SIG-M5 (cell line): ENCODE measurements at regions not wholly inside any gene's neighbourhood (a gene's known extent, or its start where the extent isn't known, plus 50 kb on each side); places are given as distances from the start of the nearest gene placed in this dataset.

ENCODE experiments used
- DNase-seq: peaks from one replicate; lab custom pipeline; 2025; lab: John Stamatoyannopoulos, UW

DNA sequence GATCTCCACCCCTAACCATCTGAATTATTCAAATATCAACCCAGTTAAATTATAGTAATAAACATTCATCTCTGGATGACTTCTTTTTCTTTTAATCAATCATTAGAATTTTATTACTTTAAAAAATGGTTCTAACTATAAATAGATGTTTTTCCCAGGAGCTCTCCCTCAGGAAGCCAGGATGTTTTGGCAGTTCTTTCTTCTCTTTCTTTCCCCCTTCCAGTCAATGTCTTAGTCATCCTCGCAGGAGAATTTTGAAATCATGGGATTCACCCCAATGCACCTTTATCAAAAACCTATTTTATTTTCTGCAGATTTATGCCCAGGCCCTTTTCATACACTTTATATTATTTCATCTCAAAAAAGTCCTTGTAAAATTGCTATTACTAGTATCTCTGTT is 711.6 kb downstream of the CDH11 start:
- DNase-seq, result no peak

- no peak for DNase-seq
Observed at GRCh38 chr16:64409783-64410210, 712.1 kb downstream of the CDH11 start.

- DNase-seq, result no peak
Observed at GRCh38 chr16:64408699-64409098, 713.2 kb downstream of the CDH11 start.

DNA sequence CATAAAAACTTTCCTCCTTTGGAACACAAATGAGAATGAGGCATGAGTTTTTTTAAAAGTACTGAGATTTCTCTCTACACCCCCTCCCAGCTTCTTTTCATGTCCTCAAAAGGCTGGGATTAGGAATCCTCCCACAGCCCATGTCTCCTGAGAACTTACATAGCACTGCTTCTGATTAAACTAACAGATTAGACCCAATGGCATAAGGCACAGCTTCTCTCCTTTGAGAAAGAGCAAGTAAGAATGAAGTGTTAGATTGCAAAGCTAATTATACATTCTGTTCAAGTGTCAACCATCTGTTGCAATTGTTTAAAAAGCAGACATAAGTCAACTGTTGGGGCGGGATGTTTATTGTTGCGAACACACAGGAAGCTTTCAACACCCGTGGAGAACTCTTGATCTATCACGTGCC is 715.1 kb downstream of the CDH11 start:
- no peak for DNase-seq

GRCh38 chr16:64403352-64403751 is 718.5 kb downstream of the CDH11 start:
- no peak for DNase-seq

GRCh38 chr16:64398793-64399192 is 723.1 kb downstream of the CDH11 start:
- DNase-seq, result no peak

- no peak for DNase-seq
Observed at GRCh38 chr16:64397945-64398508, 723.8 kb downstream of the CDH11 start.

DNA sequence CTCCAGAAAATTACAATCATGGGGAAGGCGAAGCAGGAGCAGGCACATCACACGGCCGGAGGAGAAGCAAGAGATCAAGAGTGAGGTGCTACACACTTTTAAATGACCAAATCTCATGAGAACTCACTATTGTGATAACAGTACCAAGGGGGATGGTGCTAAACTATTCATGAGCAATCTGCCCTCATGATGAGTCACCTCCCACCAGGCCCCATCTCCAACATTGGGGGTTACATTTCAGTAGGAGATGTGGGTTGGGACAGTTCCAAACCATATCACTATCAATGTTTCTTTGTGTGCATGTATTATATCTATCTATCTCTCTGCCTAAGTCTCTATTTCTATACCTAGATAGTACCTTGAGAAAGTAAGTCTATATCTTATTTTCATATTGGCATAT is 724.8 kb downstream of the CDH11 start:
- no peak for DNase-seq

DNA sequence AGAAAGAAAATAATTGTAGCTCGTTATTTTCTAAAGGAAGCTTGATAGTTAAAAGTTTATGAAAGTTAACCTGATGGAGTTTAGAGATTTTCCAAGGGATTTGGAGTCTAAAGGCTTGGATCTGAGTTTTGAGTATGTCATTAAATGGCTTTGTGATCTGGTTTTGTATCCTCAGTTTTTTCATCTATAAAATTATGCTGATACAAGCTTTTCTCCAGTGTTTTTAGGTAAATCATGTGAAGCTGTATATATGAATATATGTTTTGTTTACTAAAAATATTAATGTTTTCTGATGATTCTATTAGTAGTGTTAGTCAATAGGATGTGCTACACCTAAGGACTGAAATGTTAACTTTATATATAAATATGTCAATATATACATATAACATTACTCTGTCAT is 727.8 kb downstream of the CDH11 start:
- DNase-seq, result no peak

GRCh38 chr16:64392456-64392855 is 729.4 kb downstream of the CDH11 start:
- no peak for DNase-seq

DNA sequence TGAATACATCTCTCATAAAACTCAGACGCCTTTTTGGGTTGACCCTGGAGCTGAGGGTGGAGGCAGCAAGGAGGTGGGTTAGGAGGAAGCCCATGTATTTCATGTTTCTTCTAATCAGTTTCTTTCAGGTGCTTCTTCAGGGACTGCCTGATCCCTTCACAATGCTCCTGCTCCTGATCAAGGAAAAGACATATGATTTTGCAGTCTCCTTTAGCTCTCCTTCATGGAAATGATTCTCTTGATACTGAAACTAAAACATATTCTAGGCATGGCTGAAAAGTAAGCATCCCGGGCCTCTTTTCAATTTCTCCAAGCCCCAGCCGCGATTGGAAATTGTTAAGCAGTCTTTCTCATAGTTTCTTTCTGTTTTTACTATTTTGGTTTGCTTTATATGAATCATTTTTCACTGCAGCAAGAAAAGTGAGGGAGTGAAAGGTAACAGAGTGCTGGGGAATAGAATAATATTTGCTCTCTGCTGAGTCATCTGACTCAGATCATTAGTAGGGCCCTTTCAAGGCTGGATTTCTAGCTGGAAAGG is 730.7 kb downstream of the CDH11 start:
- no peak for DNase-seq

DNA sequence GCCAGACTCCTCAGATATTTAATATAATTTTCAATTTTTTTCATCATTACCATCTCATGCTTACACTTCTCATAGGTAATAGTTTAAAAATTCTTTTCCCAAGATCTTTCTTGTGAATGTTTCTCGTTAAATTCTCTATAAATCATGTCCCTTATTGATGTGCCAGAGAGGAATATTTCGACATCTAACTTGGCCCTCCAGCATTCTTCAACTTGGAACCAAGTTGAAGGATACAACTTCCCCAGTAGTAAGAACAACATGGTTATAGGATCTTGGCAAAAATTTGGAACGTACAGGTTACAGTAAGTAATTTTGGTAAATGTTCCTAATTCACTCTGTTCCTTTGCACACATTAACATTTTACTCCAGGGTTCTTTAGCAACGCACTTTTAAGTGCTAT is 731.8 kb downstream of the CDH11 start:
- DNase-seq, result no peak

- no peak for DNase-seq
Observed at GRCh38 chr16:64384636-64385035, 737.2 kb downstream of the CDH11 start.

DNA sequence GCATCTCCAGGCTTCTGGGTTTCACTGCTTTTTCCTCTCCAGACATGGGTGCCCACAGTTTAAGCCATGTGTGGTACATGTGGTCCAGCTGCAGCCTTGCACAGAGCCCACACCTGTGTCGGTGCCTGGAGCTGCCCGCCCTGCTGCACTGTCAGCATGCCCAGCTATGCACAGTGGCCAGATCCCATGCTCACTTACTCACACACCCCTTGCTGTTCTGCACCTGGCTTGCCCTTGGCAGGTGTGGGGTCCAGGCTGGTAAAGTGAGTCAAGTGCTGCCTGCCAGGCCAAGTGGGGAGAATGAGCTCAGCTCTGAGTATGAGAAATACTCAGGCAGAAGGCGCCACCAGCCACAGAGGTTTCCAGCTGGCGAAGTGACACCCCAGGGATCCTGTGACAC is 739.9 kb downstream of the CDH11 start:
- no peak for DNase-seq

DNA sequence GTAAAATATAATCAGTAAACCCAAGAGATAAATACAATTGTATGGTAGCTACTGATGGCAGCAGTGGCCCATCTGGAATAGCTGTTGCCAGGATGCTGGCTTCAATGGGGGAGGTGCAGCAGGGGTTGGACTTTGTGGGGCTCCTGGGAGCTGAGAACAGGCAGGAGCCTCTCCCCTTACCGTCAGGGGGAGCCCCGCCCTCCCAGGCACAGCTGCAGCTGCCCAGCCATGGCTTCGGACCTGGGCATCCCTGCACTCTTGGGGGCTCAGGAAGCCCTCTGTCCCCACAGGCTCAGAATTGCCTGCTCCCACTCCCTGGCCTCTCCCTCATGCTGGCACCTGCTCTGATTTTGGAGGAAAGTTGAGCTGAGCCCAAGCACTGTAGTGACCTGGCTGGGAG is 741.1 kb downstream of the CDH11 start:
- no peak for DNase-seq

GRCh38 chr16:64375391-64375980 is 746.4 kb downstream of the CDH11 start:
- no peak for DNase-seq

GRCh38 chr16:64370112-64370511 is 751.8 kb downstream of the CDH11 start:
- no peak for DNase-seq

DNA sequence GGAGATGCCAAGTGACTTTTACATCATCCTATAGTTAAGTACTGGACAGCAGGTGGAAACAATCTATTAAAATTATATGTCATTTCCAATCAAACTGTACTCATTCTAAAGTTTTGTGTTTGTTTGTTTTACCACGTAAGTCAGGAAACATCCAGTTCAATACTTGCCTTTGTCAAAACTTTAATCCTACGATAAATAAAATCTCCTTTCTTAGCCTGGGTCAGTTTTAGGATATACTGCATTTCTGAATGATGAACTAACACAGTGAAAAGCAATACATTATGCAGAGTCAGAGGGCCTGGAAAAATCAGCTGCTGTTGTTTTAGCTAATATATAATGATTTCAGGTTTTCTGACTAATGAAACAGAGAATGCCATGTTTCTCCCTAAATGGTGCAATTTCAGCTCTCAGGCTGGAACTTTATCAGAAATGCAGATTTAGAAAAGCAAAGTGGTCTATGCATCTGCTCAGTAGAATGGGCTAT is 756.4 kb downstream of the CDH11 start:
- DNase-seq, result no peak

GRCh38 chr16:64364894-64365293 is 757.0 kb downstream of the CDH11 start:
- DNase-seq, result no peak

DNA sequence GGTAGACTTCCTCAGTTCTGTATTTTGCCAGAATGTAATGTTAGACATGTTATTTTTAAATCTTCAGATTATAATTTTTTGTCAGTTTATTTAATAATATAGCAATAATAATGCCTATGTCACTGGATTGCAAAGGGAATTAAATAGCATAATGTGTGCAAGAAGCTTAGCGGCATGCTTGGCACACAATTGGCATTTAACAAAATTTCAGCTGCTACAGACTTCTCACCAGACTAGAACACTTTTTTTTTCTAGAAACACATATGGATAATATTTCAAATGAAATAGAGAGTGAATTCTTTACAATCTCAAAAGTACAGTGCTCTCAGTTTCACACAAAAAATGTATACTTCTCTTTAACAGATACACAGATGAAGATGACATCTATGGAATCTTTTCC is 757.4 kb downstream of the CDH11 start:
- DNase-seq, result no peak

DNA sequence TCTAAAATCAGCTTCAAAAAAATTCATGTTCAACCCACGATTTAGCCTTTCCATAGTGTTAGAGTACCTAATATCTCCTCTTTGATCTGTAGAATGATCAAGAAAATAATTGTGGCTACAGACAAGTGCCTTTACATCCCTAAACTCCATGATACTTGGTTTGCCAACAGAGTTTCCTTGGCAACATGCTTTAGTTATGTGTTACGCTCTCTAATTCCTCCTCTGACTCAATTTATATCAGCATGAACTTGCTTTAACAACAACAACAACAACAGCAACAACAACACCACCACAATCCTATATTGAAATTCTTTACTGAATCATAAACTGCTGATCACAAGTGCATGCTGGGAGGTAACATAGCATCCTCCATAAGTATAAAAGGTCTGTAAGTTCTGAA is 757.8 kb downstream of the CDH11 start:
- no peak for DNase-seq

DNA sequence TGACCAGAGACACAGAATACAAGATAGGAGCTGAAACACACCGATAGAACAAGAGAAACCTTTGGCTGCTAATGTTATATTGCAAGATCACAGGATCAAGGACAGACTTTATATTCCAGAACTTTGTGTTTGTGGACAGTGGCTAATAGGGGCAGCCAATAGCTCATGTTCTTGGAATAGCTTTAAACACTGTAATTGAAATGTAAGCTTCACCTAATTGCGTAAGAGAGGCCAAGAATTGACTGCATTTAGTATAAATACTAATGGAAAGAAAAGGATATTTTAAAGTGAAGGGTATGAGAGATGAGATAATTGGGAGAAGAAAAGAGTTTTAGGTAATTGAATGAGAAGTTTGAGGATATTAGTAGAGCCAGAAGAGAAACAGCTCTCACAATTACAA is 758.8 kb downstream of the CDH11 start:
- no peak for DNase-seq

DNA sequence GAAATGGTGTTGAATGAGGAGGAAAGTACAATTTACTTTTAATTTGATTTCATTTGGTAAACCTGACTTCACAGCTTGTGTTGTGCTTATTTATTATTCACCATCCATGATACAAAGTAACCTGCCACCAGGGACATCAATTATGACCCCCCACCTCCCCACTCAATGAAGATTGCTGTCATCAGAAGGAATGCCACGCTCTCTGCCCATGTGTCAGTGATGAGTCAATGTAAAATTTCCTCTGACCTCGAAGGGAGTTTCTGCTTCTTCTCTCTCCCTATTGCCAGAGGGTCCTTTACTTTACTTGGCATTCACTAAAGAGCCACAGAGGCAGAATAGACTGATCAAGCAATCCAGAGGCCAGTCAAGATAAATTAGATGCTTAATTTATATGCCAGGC is 759.7 kb downstream of the CDH11 start:
- DNase-seq, result no peak

DNA sequence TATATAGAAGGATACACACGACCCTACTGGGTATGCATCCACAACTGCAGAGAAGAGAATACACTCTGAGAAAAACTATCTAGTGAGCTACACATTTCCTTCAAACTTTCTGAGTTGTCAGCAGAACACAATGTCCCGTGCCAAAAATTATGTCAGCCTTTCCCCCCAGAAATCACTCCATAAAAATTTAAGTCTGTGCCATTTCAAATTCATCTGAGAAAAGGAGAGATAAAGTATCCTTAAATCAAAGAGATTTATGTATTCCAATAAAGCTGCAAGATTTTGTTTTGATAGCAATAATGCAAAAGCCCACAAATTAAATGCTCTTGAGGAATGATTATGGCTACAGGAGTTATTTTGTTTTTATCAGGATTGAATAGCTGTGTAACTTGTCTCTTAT is 760.1 kb downstream of the CDH11 start:
- DNase-seq, result no peak
